GM13976 (cell line): ENCODE measurements at regions not wholly inside any gene's neighbourhood (a gene's known extent, or its start where the extent isn't known, plus 50 kb on each side); places are given as distances from the start of the nearest gene placed in this dataset.

Experiments used
- DNase-seq: peaks from one replicate; pipeline ENCODE4 v3.0.0; 2012; ENCODE audit warnings: low spot score
- CTCF ChIP-seq: IDR thresholded peaks from 2 replicates; pipeline ENCODE4 v1.5.1; 2012; ENCODE audit warnings: borderline replicate concordance, mild to moderate bottlenecking; ENCODE audit not compliant: insufficient read depth; ENCODE audit errors: extremely low read depth, missing control alignments, control extremely low read depth
- in situ Hi-C: fragments of 300-500 bp; cut with MboI; formaldehyde crosslinking; loops from one replicate; pipeline ENCODE4 v1.12.0; 2022; ENCODE audit warnings: low sequenced_read_pairs, mixed read lengths, inconsistent platforms; ENCODE audit not compliant: unreplicated experiment

- DNase-seq: peak; percentile 7
Observed at GRCh38 chr21:35134309-35134708, 85.2 kb upstream of the RUNX1 start.

GRCh38 chr21:35128536-35128935 is 79.4 kb upstream of the RUNX1 start:
- in situ Hi-C loops: no loop called here
- no peak for TF ChIP-seq CTCF
- DNase-seq: no peak

More at GRCh38 chr21:35134309-35134708, 85.2 kb upstream of the RUNX1 start:
- no peak for TF ChIP-seq CTCF
- in situ Hi-C loops: no loop called here

- in situ Hi-C loops: no loop called here
- TF ChIP-seq CTCF: no peak
Observed at GRCh38 chr21:35127851-35128250, 78.7 kb upstream of the RUNX1 start.

GRCh38 chr21:35127026-35127425 is 77.9 kb upstream of the RUNX1 start:
- TF ChIP-seq CTCF: no peak
- in situ Hi-C loops: no loop called here
- no peak for DNase-seq

More at GRCh38 chr21:35127851-35128250, 78.7 kb upstream of the RUNX1 start:
- DNase-seq: no peak

GRCh38 chr21:35120631-35121180 is 71.6 kb upstream of the RUNX1 start:
- DNase-seq: no peak
- in situ Hi-C loops: no loop called here
- no peak for TF ChIP-seq CTCF

- no peak for TF ChIP-seq CTCF
- in situ Hi-C loops: no loop called here
- no peak for DNase-seq
Observed at GRCh38 chr21:35119501-35120047, 70.5 kb upstream of the RUNX1 start.
